ENCODE measurements at regions not wholly inside any gene's neighbourhood (a gene's known extent, or its start where the extent isn't known, plus 50 kb on each side); places are given as distances from the start of the nearest gene placed in this dataset.
"Not testable (repeated sequence)": the region's sequence is repeated elsewhere in the genome, so short reads cannot be mapped to it uniquely, and the experiment has no call there.

DNA sequence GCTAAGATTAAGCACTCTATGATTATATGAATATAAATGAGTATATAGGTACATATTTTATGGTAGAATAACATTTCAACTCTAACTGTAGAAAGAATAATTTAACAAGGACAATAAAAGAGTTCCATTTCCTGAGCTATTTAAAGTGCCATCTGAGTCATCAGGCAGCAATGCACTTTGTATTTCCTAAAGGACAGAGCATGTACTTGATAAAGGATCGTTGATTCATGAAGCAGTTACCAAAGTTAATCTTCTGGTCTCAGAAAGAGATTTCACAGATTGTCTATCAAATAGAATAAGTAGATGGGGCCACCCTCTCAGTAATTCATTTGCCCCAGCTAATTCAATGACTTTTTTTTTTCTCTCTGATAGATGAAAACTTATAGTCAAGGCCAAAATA, 747.8 kb downstream of the CDH18 start:
- no peak for TF ChIP-seq CTCF (IDR thresholded peaks at IDR 0.05 in 4 of 5, conservative IDR thresholded peaks at IDR 0.05 in 1 of 5)
- no peak for TF ChIP-seq POLR2A (IDR thresholded peaks at IDR 0.05)
- Histone ChIP-seq H3K36me3 (no peaks in the 10 kb centered on the region), H3K4me3 (no peak overlapping the region), H3K27ac (no peak overlapping the region), H3K4me1 (no peaks in the 10 kb centered on the region), H3K27me3 (no peaks in the 10 kb centered on the region), H3K9me3 (no peaks in the 10 kb centered on the region)
- ATAC-seq (no peak), DNase-seq (no peak)
- in situ Hi-C loops (cut with MboI; ENCODE audit: low sequenced_read_pairs in 4 of 4) = no loop called here
- intact Hi-C loops (cut with DNase I; ENCODE audit: low total_unique reads) = no loop called here

DNA sequence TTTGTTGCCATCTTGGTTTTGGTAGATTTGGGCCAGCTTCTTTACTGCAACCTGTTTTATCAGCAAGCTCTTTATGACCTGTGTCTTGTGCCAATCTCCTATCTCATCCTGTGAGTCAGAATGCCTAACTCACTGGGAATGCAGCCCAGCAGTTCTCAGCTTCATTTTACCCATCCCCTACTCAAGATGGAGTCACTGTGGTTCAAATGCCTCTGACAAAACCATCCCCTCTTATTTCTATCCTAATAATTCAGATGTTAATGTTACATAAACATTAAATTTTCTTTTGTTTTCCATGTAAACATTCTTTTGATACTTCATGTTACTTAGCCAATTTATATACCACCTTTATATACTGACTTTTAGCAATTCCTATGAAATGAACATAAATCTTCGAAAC, 746.3 kb downstream of the CDH18 start:
- DNase-seq (no peak), ATAC-seq (no peak)
- H3K4me3 ChIP-seq = no peak overlapping the region
- no peaks in the 10 kb centered on the region for H3K36me3 ChIP-seq
- no peaks in the 10 kb centered on the region for H3K9me3 ChIP-seq
- intact Hi-C loops (cut with DNase I; ENCODE audit: low total_unique reads) (no loop called here), in situ Hi-C loops (cut with MboI; ENCODE audit: low sequenced_read_pairs in 4 of 4) (no loop called here)
- no peak overlapping the region for H3K27ac ChIP-seq
- H3K4me1 ChIP-seq = no peaks in the 10 kb centered on the region
- no peak for TF ChIP-seq POLR2A (IDR thresholded peaks at IDR 0.05)
- TF ChIP-seq CTCF (IDR thresholded peaks at IDR 0.05 in 4 of 5, conservative IDR thresholded peaks at IDR 0.05 in 1 of 5) = no peak
- H3K27me3 ChIP-seq = no peaks in the 10 kb centered on the region

- H3K36me3 ChIP-seq; H3K4me1 ChIP-seq; H3K9me3 ChIP-seq; H3K27ac ChIP-seq; DNase-seq; H3K27me3 ChIP-seq; intact Hi-C loops (cut with DNase I; ENCODE audit: low total_unique reads); ATAC-seq; H3K4me3 ChIP-seq; in situ Hi-C loops (cut with MboI; ENCODE audit: low sequenced_read_pairs in 4 of 4): not testable (repeated sequence)
These were observed 741.8 kb downstream of the CDH18 start for GRCh38 chr5:19246191-19246590.

DNA sequence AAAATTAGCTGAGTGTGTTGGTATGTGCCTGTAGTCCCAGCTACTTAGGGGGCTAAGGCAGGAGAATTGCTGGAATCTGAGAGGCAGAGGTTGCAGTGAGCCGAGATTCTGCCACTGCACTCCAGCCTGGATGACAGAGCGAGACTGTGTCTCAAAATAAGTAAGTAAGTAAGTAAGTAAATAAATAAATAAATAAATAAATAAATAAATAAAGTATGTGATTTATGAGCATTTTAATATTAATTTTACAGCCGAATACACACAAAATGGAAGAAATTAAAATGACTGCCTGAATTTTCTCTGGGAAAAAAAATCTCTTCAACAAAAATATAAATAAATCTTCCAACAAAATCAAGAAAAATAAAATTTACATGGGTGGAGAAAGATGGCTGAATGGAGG, 740.7 kb downstream of the CDH18 start:
- TF ChIP-seq POLR2A (IDR thresholded peaks at IDR 0.05) (no peak), CTCF (IDR thresholded peaks at IDR 0.05 in 4 of 5, conservative IDR thresholded peaks at IDR 0.05 in 1 of 5) (no peak)
- no peak overlapping the region for H3K27ac ChIP-seq
- no peaks in the 10 kb centered on the region for H3K27me3 ChIP-seq
- H3K36me3 ChIP-seq = no peaks in the 10 kb centered on the region
- in situ Hi-C loops (cut with MboI; ENCODE audit: low sequenced_read_pairs in 4 of 4) = no loop called here
- intact Hi-C loops (cut with DNase I; ENCODE audit: low total_unique reads) = no loop called here
- ATAC-seq (no peak), DNase-seq (no peak)
- no peaks in the 10 kb centered on the region for H3K9me3 ChIP-seq
- no peaks in the 10 kb centered on the region for H3K4me1 ChIP-seq
- no peak overlapping the region for H3K4me3 ChIP-seq

DNA sequence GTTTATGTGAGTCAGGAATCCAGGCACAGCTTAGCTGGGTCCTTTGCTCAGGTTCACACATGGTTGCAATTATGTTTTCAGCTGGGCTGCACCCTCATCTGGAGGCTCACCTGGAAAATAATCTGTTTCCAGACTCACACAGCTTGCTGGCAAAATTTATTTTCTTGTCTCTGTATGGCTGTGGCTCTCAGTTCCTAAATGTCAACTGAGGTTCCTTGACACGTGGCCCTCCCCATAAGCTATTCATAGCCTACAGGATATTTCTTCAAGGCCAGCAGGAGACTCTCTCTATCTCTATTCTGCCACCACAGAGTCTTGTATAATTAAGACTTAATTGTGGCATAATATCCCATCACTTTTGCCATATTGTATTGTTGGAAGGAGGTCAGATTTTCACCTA, 732.0 kb downstream of the CDH18 start:
- no peaks in the 10 kb centered on the region for H3K36me3 ChIP-seq
- H3K27ac ChIP-seq = no peak overlapping the region
- DNase-seq (no peak), ATAC-seq (no peak)
- H3K9me3 ChIP-seq = no peaks in the 10 kb centered on the region
- H3K4me1 ChIP-seq = no peaks in the 10 kb centered on the region
- no peak for TF ChIP-seq POLR2A (IDR thresholded peaks at IDR 0.05)
- TF ChIP-seq CTCF (IDR thresholded peaks at IDR 0.05 in 4 of 5, conservative IDR thresholded peaks at IDR 0.05 in 1 of 5) = no peak
- intact Hi-C loops (cut with DNase I; ENCODE audit: low total_unique reads) (no loop called here), in situ Hi-C loops (cut with MboI; ENCODE audit: low sequenced_read_pairs in 4 of 4) (no loop called here)
- no peak overlapping the region for H3K4me3 ChIP-seq
- no peaks in the 10 kb centered on the region for H3K27me3 ChIP-seq
